KMS-11 (cell line): ENCODE measurements at regions not wholly inside any gene's neighbourhood (a gene's known extent, or its start where the extent isn't known, plus 50 kb on each side); places are given as distances from the start of the nearest gene placed in this dataset.
"Not testable (repeated sequence)": the region's sequence is repeated elsewhere in the genome, so short reads cannot be mapped to it uniquely, and the experiment has no call there.

Experiments
- H2AFZ ChIP-seq: fragments of 200-600 bp; sonication (generic); 2 replicates; pipeline ENCODE4 v1.6.1; 2016; ENCODE audit warnings: antibody characterized with exemption, mixed run types, low read depth
- H3K27ac ChIP-seq: fragments of 200-600 bp; sonication (generic); 2 replicates; pipeline ENCODE4 v1.6.1; 2016; ENCODE audit warnings: mild to moderate bottlenecking, mixed run types
- H3K27me3 ChIP-seq: fragments of 200-600 bp; sonication (generic); 2 replicates; pipeline ENCODE4 v1.6.1; 2017; ENCODE audit warnings: mild to moderate bottlenecking, low read depth, mixed run types, moderate library complexity; ENCODE audit not compliant: insufficient read depth
- H3K36me3 ChIP-seq: fragments of 200-600 bp; sonication (generic); 2 replicates; pipeline ENCODE4 v1.6.1; 2017; ENCODE audit warnings: mild to moderate bottlenecking, mixed run types; ENCODE audit not compliant: insufficient read depth
- H3K4me1 ChIP-seq: fragments of 200-600 bp; sonication (generic); 2 replicates; pipeline ENCODE4 v1.6.1; 2016; ENCODE audit warnings: mild to moderate bottlenecking, low read depth, mixed run types; ENCODE audit not compliant: poor library complexity, severe bottlenecking
- H3K4me2 ChIP-seq: fragments of 200-600 bp; sonication (generic); 2 replicates; pipeline ENCODE4 v1.7.0; 2016; ENCODE audit warnings: mild to moderate bottlenecking, mixed run types
- H3K4me3 ChIP-seq: fragments of 200-600 bp; sonication (generic); IDR thresholded peaks from 2 replicates; pipeline ENCODE4 v1.6.1; 2017; ENCODE audit warnings: low read depth, low read length, mixed read lengths; ENCODE audit not compliant: insufficient read depth
- H3K79me2 ChIP-seq: fragments of 200-600 bp; sonication (generic); 2 replicates; pipeline ENCODE4 v1.6.1; 2016; ENCODE audit warnings: low read depth, mixed run types; ENCODE audit not compliant: insufficient read depth
- H3K9ac ChIP-seq: fragments of 200-600 bp; sonication (generic); 2 replicates; pipeline ENCODE4 v1.6.1; 2016; ENCODE audit warnings: mild to moderate bottlenecking, mixed run types
- H4K20me1 ChIP-seq: fragments of 200-600 bp; sonication (generic); 2 replicates; pipeline ENCODE4 v1.6.1; 2016; ENCODE audit warnings: mild to moderate bottlenecking, mixed run types; ENCODE audit not compliant: insufficient read depth
- TF ChIP-seq, protein P1 (sequence below): fragments of 200-600 bp; sonication (generic); conservative IDR thresholded peaks from 2 replicates; pipeline ENCODE4 v1.6.1; 2017; ENCODE audit warnings: low read depth, mild to moderate bottlenecking, antibody characterized with exemption, low read length, moderate library complexity, mixed read lengths

DNA sequence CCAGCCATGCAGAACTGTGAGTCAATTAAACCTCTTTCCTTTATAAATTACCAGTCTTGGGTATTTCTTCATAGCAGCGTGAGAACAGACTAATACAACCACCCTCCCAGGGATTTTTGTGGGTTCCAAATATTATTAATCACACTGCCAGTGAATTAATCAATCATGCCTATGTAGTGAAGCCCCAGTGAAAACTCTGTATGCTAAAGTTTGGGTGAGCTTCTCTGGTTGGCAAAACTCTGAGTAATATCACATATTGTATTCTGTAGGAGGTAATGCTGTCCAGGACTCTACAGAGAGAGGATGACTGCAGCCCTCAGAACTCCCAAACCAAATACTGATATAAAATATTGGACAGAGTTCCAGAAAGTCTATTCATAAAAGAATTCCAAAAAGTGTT lies 216.9 kb downstream of the RPAP3 start:
- no peak overlapping the region for H3K4me3 ChIP-seq
- no peaks in the 10 kb centered on the region for H3K36me3 ChIP-seq
- H3K27ac ChIP-seq: no peak overlapping the region
- no peaks in the 10 kb centered on the region for H4K20me1 ChIP-seq
- H3K79me2 ChIP-seq: no peaks in the 10 kb centered on the region
- no peaks in the 10 kb centered on the region for H3K27me3 ChIP-seq
- TF ChIP-seq, protein P1, sequence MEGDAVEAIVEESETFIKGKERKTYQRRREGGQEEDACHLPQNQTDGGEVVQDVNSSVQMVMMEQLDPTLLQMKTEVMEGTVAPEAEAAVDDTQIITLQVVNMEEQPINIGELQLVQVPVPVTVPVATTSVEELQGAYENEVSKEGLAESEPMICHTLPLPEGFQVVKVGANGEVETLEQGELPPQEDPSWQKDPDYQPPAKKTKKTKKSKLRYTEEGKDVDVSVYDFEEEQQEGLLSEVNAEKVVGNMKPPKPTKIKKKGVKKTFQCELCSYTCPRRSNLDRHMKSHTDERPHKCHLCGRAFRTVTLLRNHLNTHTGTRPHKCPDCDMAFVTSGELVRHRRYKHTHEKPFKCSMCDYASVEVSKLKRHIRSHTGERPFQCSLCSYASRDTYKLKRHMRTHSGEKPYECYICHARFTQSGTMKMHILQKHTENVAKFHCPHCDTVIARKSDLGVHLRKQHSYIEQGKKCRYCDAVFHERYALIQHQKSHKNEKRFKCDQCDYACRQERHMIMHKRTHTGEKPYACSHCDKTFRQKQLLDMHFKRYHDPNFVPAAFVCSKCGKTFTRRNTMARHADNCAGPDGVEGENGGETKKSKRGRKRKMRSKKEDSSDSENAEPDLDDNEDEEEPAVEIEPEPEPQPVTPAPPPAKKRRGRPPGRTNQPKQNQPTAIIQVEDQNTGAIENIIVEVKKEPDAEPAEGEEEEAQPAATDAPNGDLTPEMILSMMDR: no peak
- H3K9ac ChIP-seq: no peak overlapping the region
- no peaks in the 10 kb centered on the region for H3K4me1 ChIP-seq
- H3K4me2 ChIP-seq: no peak overlapping the region
- H2AFZ ChIP-seq: no peak overlapping the region

DNA sequence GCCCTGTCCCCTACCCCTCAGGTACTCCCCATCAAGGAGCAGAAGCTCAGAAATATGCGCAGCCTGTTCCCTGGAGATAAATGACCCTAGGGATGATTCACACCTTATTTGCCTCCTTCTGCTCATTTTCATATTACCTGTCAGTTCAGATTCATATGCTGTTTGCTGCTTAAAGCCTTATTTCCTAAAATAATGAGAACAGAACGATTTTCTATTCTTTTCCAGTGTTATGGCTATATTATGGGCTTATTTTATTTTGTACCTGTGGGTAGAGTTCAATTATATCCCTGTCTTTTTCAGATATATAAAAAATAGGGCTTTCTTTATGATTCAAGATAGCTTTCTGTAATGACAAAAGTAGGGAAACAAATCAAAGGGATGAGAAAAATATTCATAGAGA lies 224.8 kb downstream of the RPAP3 start:
- Histone ChIP-seq H3K27me3 (no peaks in the 10 kb centered on the region), H3K9ac (no peak overlapping the region), H3K27ac (no peak overlapping the region), H2AFZ (no peak overlapping the region), H3K79me2 (no peaks in the 10 kb centered on the region), H4K20me1 (no peaks in the 10 kb centered on the region), H3K4me2 (no peak overlapping the region), H3K36me3 (no peaks in the 10 kb centered on the region), H3K4me1 (no peaks in the 10 kb centered on the region), H3K4me3 (no peak overlapping the region)
- TF ChIP-seq, protein P1: no peak

DNA sequence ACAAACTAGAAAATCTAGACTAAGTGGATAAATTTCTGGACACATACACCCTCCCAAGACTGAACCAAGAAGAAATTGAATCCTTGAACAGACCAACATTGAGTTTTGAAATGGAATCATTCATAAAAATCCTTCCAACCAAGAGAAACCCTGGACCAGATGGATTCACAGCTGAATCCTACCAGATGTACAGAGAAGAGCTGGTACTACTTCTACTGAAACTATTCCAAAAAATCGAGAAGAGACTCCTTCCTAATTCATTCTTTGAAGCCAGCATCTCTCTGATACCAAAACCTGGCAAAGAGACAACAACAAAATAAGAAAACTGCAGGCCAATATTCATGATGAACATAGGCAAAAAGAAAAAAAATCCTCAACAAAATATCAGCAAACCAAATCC lies 227.4 kb downstream of the RPAP3 start:
- no peaks in the 10 kb centered on the region for H4K20me1 ChIP-seq
- no peaks in the 10 kb centered on the region for H3K79me2 ChIP-seq
- TF ChIP-seq, protein P1: no peak
- no peaks in the 10 kb centered on the region for H3K36me3 ChIP-seq
- H3K27ac ChIP-seq: no peak overlapping the region
- no peak overlapping the region for H3K4me3 ChIP-seq
- no peak overlapping the region for H2AFZ ChIP-seq
- H3K4me1 ChIP-seq: no peaks in the 10 kb centered on the region
- no peak overlapping the region for H3K4me2 ChIP-seq
- H3K9ac ChIP-seq: no peak overlapping the region
- no peaks in the 10 kb centered on the region for H3K27me3 ChIP-seq

DNA sequence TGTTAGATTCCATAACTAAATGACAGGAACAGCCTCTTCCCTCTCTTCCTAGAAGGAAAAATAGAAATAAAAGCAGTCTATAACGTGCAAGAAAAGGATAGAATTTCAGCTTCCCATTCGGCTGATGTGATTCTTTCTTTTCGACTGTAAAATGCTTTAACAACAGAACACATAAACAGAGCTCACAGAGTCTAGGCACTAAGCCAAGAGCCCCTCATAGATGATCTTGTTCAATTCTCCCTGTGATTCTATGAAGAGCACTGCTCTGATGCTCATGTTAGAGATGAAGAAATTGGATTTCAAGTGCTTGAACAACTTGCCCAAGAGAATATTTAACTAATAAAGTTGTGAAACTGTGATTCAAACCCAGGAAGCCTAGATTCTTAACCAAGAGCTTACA lies 232.7 kb downstream of the RPAP3 start:
- Histone ChIP-seq H3K27ac (no peak overlapping the region), H3K9ac (no peak overlapping the region), H3K4me1 (no peaks in the 10 kb centered on the region), H4K20me1 (no peaks in the 10 kb centered on the region), H3K79me2 (no peaks in the 10 kb centered on the region), H3K36me3 (no peaks in the 10 kb centered on the region), H3K4me2 (no peak overlapping the region), H2AFZ (no peak overlapping the region), H3K27me3 (no peaks in the 10 kb centered on the region), H3K4me3 (no peak overlapping the region)
- TF ChIP-seq, protein P1: no peak

DNA sequence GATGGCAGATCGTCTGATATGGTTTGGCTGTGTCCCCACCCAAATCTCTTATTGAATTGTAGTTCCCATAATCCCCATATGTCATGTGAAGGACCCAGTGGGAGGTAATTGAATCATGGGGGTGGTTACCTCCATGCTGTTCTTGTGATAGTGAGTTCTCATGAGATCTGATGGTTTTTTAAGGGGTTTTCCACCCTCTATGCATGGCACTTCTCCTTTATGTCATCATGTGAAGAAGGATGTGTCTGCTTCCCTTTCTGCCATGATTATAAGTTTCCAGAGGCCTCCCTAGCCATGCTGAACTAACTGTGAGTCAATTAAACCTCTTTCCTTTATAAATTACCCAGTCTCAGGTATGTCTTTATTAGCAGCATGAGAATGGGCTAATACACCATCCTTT lies 235.5 kb downstream of the RPAP3 start:
- not testable (repeated sequence) for H3K36me3 ChIP-seq, H3K4me1 ChIP-seq

DNA sequence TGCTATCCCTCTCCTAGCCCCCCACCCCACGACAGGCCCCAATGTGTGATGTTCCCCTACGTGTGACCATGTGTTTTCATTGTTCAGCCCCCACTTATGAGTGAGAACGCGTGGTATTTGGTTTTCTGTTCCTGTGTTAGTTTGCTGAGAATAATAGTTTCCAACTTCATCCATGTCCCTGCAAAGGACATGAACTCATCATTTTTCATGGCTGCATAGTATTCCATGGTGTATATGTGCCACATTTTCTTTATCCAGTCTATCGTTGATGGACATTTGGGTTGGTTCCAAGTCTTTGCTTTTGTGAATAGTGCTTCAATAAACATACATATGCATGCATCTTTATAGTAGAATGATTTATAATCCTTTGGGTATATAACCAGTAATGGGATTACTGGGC lies 241.9 kb downstream of the RPAP3 start:
- not testable (repeated sequence) for H3K27me3 ChIP-seq, H3K4me1 ChIP-seq, H3K4me2 ChIP-seq, H3K27ac ChIP-seq, H3K36me3 ChIP-seq, H3K9ac ChIP-seq, H4K20me1 ChIP-seq, H2AFZ ChIP-seq, H3K79me2 ChIP-seq, H3K4me3 ChIP-seq

More for the DNA sequence above, 235.5 kb downstream of the RPAP3 start:
- not testable (repeated sequence) for H3K27me3 ChIP-seq, H2AFZ ChIP-seq, H3K79me2 ChIP-seq, H3K4me3 ChIP-seq, H3K4me2 ChIP-seq, H3K9ac ChIP-seq, H4K20me1 ChIP-seq, H3K27ac ChIP-seq
